Endodermal cell (in vitro differentiated cells): ENCODE measurements at regions not wholly inside any gene's neighbourhood (a gene's known extent, or its start where the extent isn't known, plus 50 kb on each side); places are given as distances from the start of the nearest gene placed in this dataset.

Experiments
- DNase-seq: peaks from one replicate; pipeline ENCODE4 v3.0.0-alpha.2; 2017
- H3K27ac ChIP-seq: 2 replicates; pipeline ENCODE4 v1.5.1; 2013; ENCODE audit warnings: mild to moderate bottlenecking, low read depth, low read length, moderate library complexity
- H3K27me3 ChIP-seq: 2 replicates; pipeline ENCODE4 v1.6.1; 2013; ENCODE audit warnings: mild to moderate bottlenecking, low read length, moderate library complexity; ENCODE audit not compliant: insufficient read depth, control insufficient read depth, poor library complexity, severe bottlenecking
- H3K36me3 ChIP-seq: 2 replicates; pipeline ENCODE4 v1.7.0; 2013; ENCODE audit warnings: mild to moderate bottlenecking, low read length, moderate library complexity; ENCODE audit not compliant: control insufficient read depth, insufficient read depth
- H3K4me1 ChIP-seq: one replicate; pipeline ENCODE4 v1.7.0; 2013; ENCODE audit warnings: low read length; ENCODE audit not compliant: control insufficient read depth, insufficient read depth
- H3K4me3 ChIP-seq: 2 replicates; pipeline ENCODE4 v1.5.1; 2013; ENCODE audit warnings: mild to moderate bottlenecking, low read length, moderate library complexity
- H3K9ac ChIP-seq: 2 replicates; pipeline ENCODE4 v1.6.1; 2013; ENCODE audit warnings: mild to moderate bottlenecking, low read length, moderate library complexity; ENCODE audit not compliant: poor library complexity, severe bottlenecking; ENCODE audit errors: extremely low read depth
- H3K9me3 ChIP-seq: 2 replicates; pipeline ENCODE4 v1.6.1; 2013; ENCODE audit warnings: mild to moderate bottlenecking, low read length, moderate library complexity; ENCODE audit not compliant: control insufficient read depth
- H3K27ac Mint-ChIP-seq: 2 replicates; pipeline ENCODE4 v1.8.0; 2020; ENCODE audit warnings: mixed read lengths
- H3K27me3 Mint-ChIP-seq: 2 replicates; pipeline ENCODE4 v1.8.0; 2021; ENCODE audit warnings: mild to moderate bottlenecking, mixed read lengths; ENCODE audit not compliant: insufficient read depth
- H3K36me3 Mint-ChIP-seq: 2 replicates; pipeline ENCODE4 v1.8.0; 2020; ENCODE audit warnings: low read depth, mixed read lengths
- H3K4me1 Mint-ChIP-seq: 2 replicates; pipeline ENCODE4 v1.8.0; 2020; ENCODE audit warnings: mixed read lengths
- H3K4me3 Mint-ChIP-seq: 2 replicates; pipeline ENCODE4 v1.8.0; 2020; ENCODE audit warnings: mild to moderate bottlenecking, moderate library complexity, mixed read lengths
- H3K9me3 Mint-ChIP-seq: 2 replicates; pipeline ENCODE4 v1.8.0; 2020; ENCODE audit warnings: mild to moderate bottlenecking, mixed read lengths
- CTCF ChIP-seq: fragments of 200-600 bp; sonication (generic); conservative IDR thresholded peaks from 2 replicates; pipeline ENCODE4 v1.5.0; 2021; ENCODE audit warnings: antibody characterized with exemption, mild to moderate bottlenecking
- WGBS, 2 experiments: methylation state at CpG; one replicate each; pipeline versions ENCODE4 v1.1.5 to v1.1.7; 2013; ENCODE audit warnings: missing lambda C conversion rate in 2 of 2, mixed read lengths in 1 of 2; ENCODE audit not compliant: insufficient coverage in 1 of 2, insufficient read length in 1 of 2; 5-methylcytosine and 5-hydroxymethylcytosine counted together

GRCh38 chr5:42989190-42989589 lies 50.9 kb downstream of the ANXA2R start:
- DNase-seq: no peak
- no peaks in the 10 kb centered on the region for H3K4me1 ChIP-seq
- no peak overlapping the region for H3K4me3 ChIP-seq
- Mint-ChIP-seq H3K4me1 (peaks cover 2% of the 10 kb centered on the region), H3K27ac (no peak overlapping the region), H3K4me3 (no peak overlapping the region), H3K27me3 (peaks cover 71% of the 10 kb centered on the region), H3K9me3 (peaks cover 54% of the 10 kb centered on the region), H3K36me3 (peaks cover 5% of the 10 kb centered on the region)
- WGBS, 2 experiments: 91% methylated on average over 1 of the region's 1 CpG; no CpG with 5 or more reads in 1 of the 2 experiments
- peaks cover 46% of the 10 kb centered on the region for H3K9me3 ChIP-seq
- H3K27ac ChIP-seq: no peak overlapping the region
- H3K27me3 ChIP-seq: peaks cover 42% of the 10 kb centered on the region
- H3K36me3 ChIP-seq: no peaks in the 10 kb centered on the region
- TF ChIP-seq CTCF: no peak
- no peak overlapping the region for H3K9ac ChIP-seq

GRCh38 chr5:42988568-42988967 lies 51.6 kb downstream of the ANXA2R start:
- no peaks in the 10 kb centered on the region for H3K36me3 ChIP-seq
- H3K27ac ChIP-seq: no peak overlapping the region
- Mint-ChIP-seq H3K36me3 (peaks cover 7% of the 10 kb centered on the region), H3K27ac (no peak overlapping the region), H3K4me1 (no peaks in the 10 kb centered on the region), H3K4me3 (no peak overlapping the region), H3K9me3 (peaks cover 50% of the 10 kb centered on the region), H3K27me3 (peaks cover 65% of the 10 kb centered on the region)
- H3K9ac ChIP-seq: no peak overlapping the region
- H3K4me3 ChIP-seq: no peak overlapping the region
- WGBS, 2 experiments: 87 to 100% methylated on average over 2 of the region's 2 CpGs
- no peak for DNase-seq
- peaks cover 36% of the 10 kb centered on the region for H3K27me3 ChIP-seq
- H3K9me3 ChIP-seq: peaks cover 53% of the 10 kb centered on the region
- TF ChIP-seq CTCF: no peak
- no peaks in the 10 kb centered on the region for H3K4me1 ChIP-seq

GRCh38 chr5:42985129-42986037 lies 54.7 kb downstream of the ANXA2R start:
- Histone ChIP-seq H3K36me3 (no peaks in the 10 kb centered on the region), H3K4me3 (no peak overlapping the region), H3K27me3 (peaks cover 4% of the 10 kb centered on the region), H3K4me1 (no peaks in the 10 kb centered on the region), H3K9ac (no peak overlapping the region), H3K27ac (no peak overlapping the region), H3K9me3 (peaks cover 53% of the 10 kb centered on the region)
- Mint-ChIP-seq H3K4me3 (no peak overlapping the region), H3K36me3 (peaks cover 8% of the 10 kb centered on the region), H3K4me1 (no peaks in the 10 kb centered on the region), H3K27me3 (peaks cover 36% of the 10 kb centered on the region), H3K27ac (no peak overlapping the region), H3K9me3 (peaks cover 52% of the 10 kb centered on the region)
- 83 to 92% methylated on average over 1 to 2 of the region's 2 CpGs for WGBS, 2 experiments
- no peak for DNase-seq
- no peak for TF ChIP-seq CTCF
